ENCODE measurements at regions not wholly inside any gene's neighbourhood (a gene's known extent, or its start where the extent isn't known, plus 50 kb on each side); places are given as distances from the start of the nearest gene placed in this dataset.
A peak's percentile ranks its signal among the peaks of the same experiment; 100 is the strongest.

DNA sequence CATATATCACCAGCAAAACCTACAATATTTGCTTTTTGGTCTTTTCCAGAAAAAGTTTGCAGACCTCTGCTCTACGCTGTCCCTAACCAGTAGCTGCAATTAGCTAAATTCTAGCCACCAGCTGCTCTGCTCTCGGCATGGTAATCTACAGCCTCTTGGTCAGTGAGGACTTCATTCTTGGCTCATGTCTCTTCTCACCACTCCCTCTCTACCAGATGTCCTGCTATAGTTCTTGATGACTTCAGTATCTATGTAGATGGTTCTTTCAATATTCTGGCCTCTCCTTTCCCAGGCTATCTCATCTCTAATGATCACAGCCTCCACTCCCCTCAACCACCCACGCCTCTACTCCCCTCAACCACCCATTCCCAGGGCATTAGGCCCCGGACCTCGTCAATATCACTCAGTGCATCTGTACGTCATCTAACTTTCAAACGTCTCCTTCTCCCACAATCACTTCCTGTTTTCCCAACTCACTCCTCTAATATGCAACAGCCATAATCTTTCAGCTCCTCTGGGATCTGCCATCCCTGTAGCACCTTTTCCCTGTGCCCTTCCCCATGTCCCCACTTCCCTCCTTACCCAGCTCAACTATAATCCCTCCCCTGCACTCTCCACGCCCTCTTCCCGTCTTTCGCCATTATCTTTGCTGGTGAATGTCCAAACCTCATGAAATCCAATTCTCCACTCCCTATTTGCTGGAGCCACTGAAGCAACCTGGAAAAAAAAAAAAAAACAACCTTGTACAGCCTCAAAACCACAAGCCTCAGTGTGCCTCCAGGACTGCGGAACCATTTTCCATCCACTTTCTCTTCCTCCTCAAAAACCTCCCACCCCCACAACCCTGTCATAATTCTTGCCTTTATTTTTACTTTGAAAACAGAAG is 429.4 kb upstream of the PROK2 start:
- peaks cover 4% of the 10 kb centered on the region for H3K27me3 ChIP-seq (ENCODE audit: control insufficient read depth, insufficient read depth, low read length)
- no peaks in the 10 kb centered on the region for H3K9me3 ChIP-seq (replicated peaks; ENCODE audit: control insufficient read depth, low read depth, low read length)
- WGBS (ENCODE audit: insufficient coverage), result 76% methylated on average over 11 of the region's 11 CpGs
- peaks cover 10% of the 10 kb centered on the region for H3K4me1 ChIP-seq (ENCODE audit: control insufficient read depth, insufficient read depth, low read length)
- no peak overlapping the region for H3K4me3 ChIP-seq (ENCODE audit: low read length)
- no peak overlapping the region for H3K27ac ChIP-seq (ENCODE audit: low read length)
- peak; percentile 42 for DNase-seq
- no peaks in the 10 kb centered on the region for H3K36me3 ChIP-seq (ENCODE audit: control insufficient read depth, insufficient read depth, low read length)

DNA sequence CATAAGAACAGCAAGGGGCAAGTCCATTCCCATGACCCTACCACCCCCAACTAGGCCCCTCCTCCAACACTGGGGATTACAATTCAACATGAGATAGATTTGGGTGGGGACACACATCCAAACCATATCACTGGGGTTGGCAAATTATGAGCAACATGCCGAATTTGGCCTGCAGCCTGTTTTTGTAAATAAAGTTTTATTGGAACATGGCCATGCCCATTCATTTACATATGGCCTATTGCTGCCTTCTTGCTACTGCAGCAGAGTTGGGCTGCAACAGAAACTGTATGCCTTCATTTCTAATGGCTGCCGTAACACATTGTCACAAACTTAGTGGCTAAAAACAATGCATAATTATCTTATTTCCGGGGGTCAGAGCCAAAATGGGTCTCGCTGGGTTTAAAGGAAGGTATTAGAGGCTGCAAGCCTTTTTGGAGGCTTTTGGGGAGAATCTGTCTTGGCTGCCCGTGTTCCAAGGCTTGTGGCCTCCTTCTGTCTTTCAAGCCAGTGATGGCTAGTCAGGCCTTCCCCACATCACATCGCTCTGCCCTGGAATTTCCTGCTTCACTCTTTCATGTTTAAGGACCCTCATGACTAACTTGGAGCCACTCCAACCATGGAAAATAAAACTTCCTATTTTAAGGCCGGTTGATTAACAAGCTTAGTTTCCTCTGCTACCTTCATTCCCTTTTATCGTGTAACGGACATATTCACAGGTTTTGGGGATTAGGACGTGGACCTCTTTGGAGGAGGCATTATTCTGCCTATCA is 428.5 kb upstream of the PROK2 start:
- peaks cover 10% of the 10 kb centered on the region for H3K4me1 ChIP-seq (ENCODE audit: control insufficient read depth, insufficient read depth, low read length)
- H3K27me3 ChIP-seq (ENCODE audit: control insufficient read depth, insufficient read depth, low read length), result peaks cover 2% of the 10 kb centered on the region
- H3K27ac ChIP-seq (ENCODE audit: low read length), result peak overlapping the region; percentile 31
- WGBS (ENCODE audit: insufficient coverage), result 53% methylated on average over 3 of the region's 10 CpGs
- no peak overlapping the region for H3K4me3 ChIP-seq (ENCODE audit: low read length)
- no peaks in the 10 kb centered on the region for H3K36me3 ChIP-seq (ENCODE audit: control insufficient read depth, insufficient read depth, low read length)
- H3K9me3 ChIP-seq (replicated peaks; ENCODE audit: control insufficient read depth, low read depth, low read length), result no peaks in the 10 kb centered on the region
- DNase-seq, result peak; percentile 26

DNA sequence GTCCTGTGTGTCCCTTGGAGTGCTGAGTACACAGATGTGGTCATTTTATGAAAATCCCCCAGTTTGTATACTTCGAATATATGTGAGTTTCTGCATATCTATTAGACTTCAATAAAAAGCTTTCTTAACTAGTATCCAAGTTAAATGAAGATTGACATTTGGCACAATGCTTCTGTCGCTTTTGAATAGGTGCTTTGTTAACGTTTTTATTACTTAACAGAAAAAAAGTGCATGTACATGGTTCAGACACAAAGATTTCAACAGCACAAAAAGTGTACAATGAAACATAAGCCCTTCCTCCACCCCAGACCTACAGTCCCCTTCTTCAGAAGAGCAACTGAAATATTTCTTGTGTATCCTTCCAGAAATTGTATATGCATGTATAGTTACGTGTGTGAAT is 427.4 kb upstream of the PROK2 start:
- H3K9me3 ChIP-seq (replicated peaks; ENCODE audit: control insufficient read depth, low read depth, low read length), result no peaks in the 10 kb centered on the region
- H3K36me3 ChIP-seq (ENCODE audit: control insufficient read depth, insufficient read depth, low read length), result no peaks in the 10 kb centered on the region
- no peak overlapping the region for H3K27ac ChIP-seq (ENCODE audit: low read length)
- no peak overlapping the region for H3K4me3 ChIP-seq (ENCODE audit: low read length)
- no peak for DNase-seq
- peaks cover 2% of the 10 kb centered on the region for H3K27me3 ChIP-seq (ENCODE audit: control insufficient read depth, insufficient read depth, low read length)
- peaks cover 10% of the 10 kb centered on the region for H3K4me1 ChIP-seq (ENCODE audit: control insufficient read depth, insufficient read depth, low read length)
- no CpG with 5 or more reads among the region's 4 CpGs for WGBS (ENCODE audit: insufficient coverage)

DNA sequence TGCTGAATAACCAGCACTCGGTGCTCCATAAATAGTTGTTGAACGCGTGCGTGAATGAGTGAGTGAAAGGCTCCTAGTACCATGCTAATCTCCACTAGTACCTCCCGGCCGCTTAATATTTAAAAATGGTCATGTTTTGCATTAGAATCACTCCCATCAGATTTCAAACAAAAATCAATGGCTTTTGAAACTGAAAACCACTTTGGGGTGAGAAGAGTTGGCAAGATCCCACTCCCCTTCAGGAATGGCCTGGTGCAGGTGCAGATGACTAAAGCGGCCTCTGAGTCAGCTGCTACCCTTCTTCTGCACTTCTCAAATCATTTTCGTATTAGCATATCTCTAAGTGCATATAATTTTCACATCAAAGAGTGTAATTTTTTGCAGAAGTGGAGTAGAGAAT is 425.3 kb upstream of the PROK2 start:
- no peaks in the 10 kb centered on the region for H3K9me3 ChIP-seq (replicated peaks; ENCODE audit: control insufficient read depth, low read depth, low read length)
- DNase-seq, result no peak
- no peaks in the 10 kb centered on the region for H3K27me3 ChIP-seq (ENCODE audit: control insufficient read depth, insufficient read depth, low read length)
- H3K4me1 ChIP-seq (ENCODE audit: control insufficient read depth, insufficient read depth, low read length), result peaks cover 10% of the 10 kb centered on the region
- no peak overlapping the region for H3K4me3 ChIP-seq (ENCODE audit: low read length)
- H3K36me3 ChIP-seq (ENCODE audit: control insufficient read depth, insufficient read depth, low read length), result no peaks in the 10 kb centered on the region
- H3K27ac ChIP-seq (ENCODE audit: low read length), result no peak overlapping the region
- 50% methylated on average over 1 of the region's 8 CpGs for WGBS (ENCODE audit: insufficient coverage)

DNA sequence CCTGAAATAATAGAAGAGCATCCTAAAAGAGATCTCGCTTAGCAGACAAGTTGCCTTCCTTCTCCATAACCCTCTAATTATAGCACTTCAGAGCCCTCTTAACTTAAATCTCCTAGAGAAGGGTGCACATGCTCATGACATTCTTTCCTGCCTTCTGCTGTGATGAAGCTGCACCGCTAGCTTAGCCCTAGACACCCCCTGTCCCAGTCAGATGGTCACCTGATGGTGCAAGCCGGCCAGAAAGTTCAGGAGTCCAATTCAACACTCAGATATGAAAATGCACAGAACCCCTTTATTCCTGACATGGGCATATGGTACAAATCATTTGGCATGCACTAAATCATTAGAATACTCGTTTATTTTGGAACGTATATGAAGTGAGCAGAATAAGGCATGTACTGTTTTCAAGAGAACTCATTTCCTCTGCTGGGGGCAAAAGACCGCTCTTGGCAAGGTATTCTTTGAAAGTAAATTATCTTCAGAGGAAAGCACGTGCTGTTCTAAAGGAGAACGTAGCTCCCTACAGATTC is 420.4 kb upstream of the PROK2 start:
- peaks cover 13% of the 10 kb centered on the region for H3K27me3 ChIP-seq (ENCODE audit: control insufficient read depth, insufficient read depth, low read length)
- no peaks in the 10 kb centered on the region for H3K4me1 ChIP-seq (ENCODE audit: control insufficient read depth, insufficient read depth, low read length)
- no peak overlapping the region for H3K27ac ChIP-seq (ENCODE audit: low read length)
- DNase-seq, result no peak
- H3K36me3 ChIP-seq (ENCODE audit: control insufficient read depth, insufficient read depth, low read length), result no peaks in the 10 kb centered on the region
- peaks cover 8% of the 10 kb centered on the region for H3K9me3 ChIP-seq (replicated peaks; ENCODE audit: control insufficient read depth, low read depth, low read length)
- WGBS (ENCODE audit: insufficient coverage), result 51% methylated on average over 4 of the region's 8 CpGs
- H3K4me3 ChIP-seq (ENCODE audit: low read length), result no peak overlapping the region

DNA sequence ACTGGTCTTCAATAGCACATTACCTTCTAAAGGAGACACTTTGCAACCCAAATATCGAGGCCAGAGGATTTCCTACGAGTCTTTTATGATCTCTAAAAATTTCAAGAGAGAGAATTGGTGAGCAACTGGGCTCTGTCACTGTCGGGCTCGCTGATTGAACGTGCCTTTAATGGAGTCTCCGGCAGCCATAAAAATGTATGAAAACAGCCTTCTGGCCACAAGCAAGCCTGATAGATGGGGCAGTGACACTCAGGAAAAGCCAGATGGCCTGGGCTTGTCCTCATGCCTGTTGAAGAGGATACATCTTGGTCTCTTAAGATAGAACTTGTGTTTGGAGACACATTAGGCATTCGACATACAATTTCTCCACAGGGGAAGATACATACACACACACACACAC is 419.5 kb upstream of the PROK2 start:
- H3K4me1 ChIP-seq (ENCODE audit: control insufficient read depth, insufficient read depth, low read length), result no peaks in the 10 kb centered on the region
- peaks cover 13% of the 10 kb centered on the region for H3K27me3 ChIP-seq (ENCODE audit: control insufficient read depth, insufficient read depth, low read length)
- H3K9me3 ChIP-seq (replicated peaks; ENCODE audit: control insufficient read depth, low read depth, low read length), result peaks cover 9% of the 10 kb centered on the region
- no peak overlapping the region for H3K27ac ChIP-seq (ENCODE audit: low read length)
- no peak overlapping the region for H3K4me3 ChIP-seq (ENCODE audit: low read length)
- no peak for DNase-seq
- no peaks in the 10 kb centered on the region for H3K36me3 ChIP-seq (ENCODE audit: control insufficient read depth, insufficient read depth, low read length)
- 53% methylated on average over 6 of the region's 7 CpGs for WGBS (ENCODE audit: insufficient coverage)

DNA sequence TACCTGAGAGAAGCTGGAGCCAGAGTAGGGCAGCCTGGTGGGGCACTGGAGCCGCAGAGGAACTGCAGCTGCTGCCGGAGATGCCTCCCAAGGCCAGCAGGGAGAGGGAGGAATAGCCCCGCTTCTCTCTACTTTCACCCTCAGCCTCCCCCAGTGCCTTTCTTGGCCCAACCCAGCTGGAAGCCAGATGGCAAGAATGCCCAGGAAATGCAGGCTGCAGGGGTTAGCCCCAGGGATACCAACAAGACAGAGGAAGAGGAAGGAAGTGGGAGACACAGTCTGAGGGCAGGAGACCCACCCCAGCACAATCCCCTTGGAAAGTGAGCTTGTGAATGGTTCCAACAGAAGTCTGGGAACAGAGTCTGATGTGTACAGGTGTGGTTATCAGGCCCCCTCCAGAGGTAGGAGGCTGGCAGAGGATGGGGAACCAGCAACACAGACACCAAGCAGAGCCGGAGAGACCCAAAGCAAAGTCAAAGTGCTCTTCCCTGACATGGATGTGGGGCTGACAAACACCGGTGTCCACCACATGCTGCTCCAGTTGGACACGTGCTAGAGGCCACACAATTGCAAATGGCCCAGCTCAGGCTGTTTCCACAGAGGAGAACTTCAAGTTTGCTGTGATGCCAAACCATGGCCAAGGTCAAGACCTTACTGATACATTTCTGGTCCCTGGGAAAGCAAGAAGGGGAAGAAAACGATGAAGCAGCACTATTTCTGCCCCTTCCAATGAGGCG is 418.8 kb upstream of the PROK2 start:
- 65% methylated on average over 5 of the region's 8 CpGs for WGBS (ENCODE audit: insufficient coverage)
- Histone ChIP-seq H3K27me3 (ENCODE audit: control insufficient read depth, insufficient read depth, low read length) (peaks cover 13% of the 10 kb centered on the region), H3K36me3 (ENCODE audit: control insufficient read depth, insufficient read depth, low read length) (no peaks in the 10 kb centered on the region), H3K27ac (ENCODE audit: low read length) (no peak overlapping the region), H3K4me3 (ENCODE audit: low read length) (no peak overlapping the region), H3K9me3 (replicated peaks; ENCODE audit: control insufficient read depth, low read depth, low read length) (peaks cover 9% of the 10 kb centered on the region), H3K4me1 (ENCODE audit: control insufficient read depth, insufficient read depth, low read length) (no peaks in the 10 kb centered on the region)
- DNase-seq, result no peak

DNA sequence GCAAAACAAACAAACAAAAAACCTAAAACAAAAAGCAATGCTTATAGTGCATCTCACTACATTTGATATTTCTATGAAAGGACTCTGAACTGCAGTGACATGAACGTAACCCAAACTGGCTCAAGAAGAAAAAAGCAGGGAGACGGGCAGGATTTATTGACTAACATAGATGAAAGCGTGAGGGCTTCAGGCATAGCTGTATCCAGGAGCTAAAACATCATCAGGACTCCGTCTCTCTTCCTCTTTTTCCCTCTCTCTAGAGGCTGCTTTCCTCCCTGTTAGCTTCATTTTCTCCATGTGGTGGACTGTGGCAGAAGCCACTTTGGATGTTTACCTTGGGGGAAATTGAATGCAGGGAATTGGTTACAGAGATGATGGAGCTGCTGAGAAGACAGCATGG is 418.2 kb upstream of the PROK2 start:
- DNase-seq, result no peak
- no peaks in the 10 kb centered on the region for H3K36me3 ChIP-seq (ENCODE audit: control insufficient read depth, insufficient read depth, low read length)
- 88% methylated on average over 2 of the region's 4 CpGs for WGBS (ENCODE audit: insufficient coverage)
- no peaks in the 10 kb centered on the region for H3K4me1 ChIP-seq (ENCODE audit: control insufficient read depth, insufficient read depth, low read length)
- no peak overlapping the region for H3K27ac ChIP-seq (ENCODE audit: low read length)
- no peak overlapping the region for H3K4me3 ChIP-seq (ENCODE audit: low read length)
- peaks cover 9% of the 10 kb centered on the region for H3K9me3 ChIP-seq (replicated peaks; ENCODE audit: control insufficient read depth, low read depth, low read length)
- H3K27me3 ChIP-seq (ENCODE audit: control insufficient read depth, insufficient read depth, low read length), result peaks cover 13% of the 10 kb centered on the region

DNA sequence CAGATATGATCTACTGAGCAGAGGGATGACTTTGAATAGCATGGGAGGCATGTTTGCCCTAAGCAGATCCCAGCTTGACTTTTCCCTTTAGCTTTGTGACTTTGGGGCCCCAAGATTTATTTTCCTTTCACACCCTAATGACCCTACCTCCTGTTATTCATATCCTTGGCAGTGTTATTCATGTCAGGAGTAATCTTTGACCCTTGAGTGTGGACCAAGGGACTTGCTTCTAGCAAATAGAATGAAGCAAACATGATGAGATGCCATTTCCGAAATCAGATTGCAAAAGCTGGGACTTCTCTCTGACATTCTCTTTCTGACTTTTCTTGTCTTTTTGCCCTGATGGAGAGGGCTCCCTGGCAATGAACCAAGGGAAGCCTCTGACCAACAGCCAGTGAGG is 415.4 kb upstream of the PROK2 start:
- Histone ChIP-seq H3K27me3 (ENCODE audit: control insufficient read depth, insufficient read depth, low read length) (peaks cover 13% of the 10 kb centered on the region), H3K27ac (ENCODE audit: low read length) (no peak overlapping the region), H3K4me3 (ENCODE audit: low read length) (no peak overlapping the region), H3K36me3 (ENCODE audit: control insufficient read depth, insufficient read depth, low read length) (no peaks in the 10 kb centered on the region), H3K9me3 (replicated peaks; ENCODE audit: control insufficient read depth, low read depth, low read length) (peaks cover 9% of the 10 kb centered on the region), H3K4me1 (ENCODE audit: control insufficient read depth, insufficient read depth, low read length) (no peaks in the 10 kb centered on the region)
- 100% methylated on average over 1 of the region's 1 CpG for WGBS (ENCODE audit: insufficient coverage)
- no peak for DNase-seq

DNA sequence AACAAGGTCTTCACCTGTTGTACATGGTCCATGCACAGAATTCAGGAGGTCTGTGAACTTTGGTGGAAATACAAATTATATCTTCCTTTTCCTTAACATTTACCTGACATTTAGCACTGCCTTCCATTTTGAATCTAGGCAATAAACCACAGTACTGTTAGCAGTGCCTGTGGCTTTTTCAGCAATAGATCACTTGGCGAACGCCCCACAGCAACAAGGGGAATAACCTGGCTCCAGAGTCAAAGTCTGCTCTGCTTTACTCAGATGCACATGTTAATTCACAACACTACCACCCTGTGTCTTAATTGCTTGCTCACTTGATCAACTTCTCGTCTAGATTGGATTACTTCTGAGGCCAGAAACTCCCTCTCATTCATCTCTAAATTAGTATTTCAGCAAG is 414.6 kb upstream of the PROK2 start:
- Histone ChIP-seq H3K9me3 (replicated peaks; ENCODE audit: control insufficient read depth, low read depth, low read length) (peaks cover 9% of the 10 kb centered on the region), H3K4me1 (ENCODE audit: control insufficient read depth, insufficient read depth, low read length) (no peaks in the 10 kb centered on the region), H3K27me3 (ENCODE audit: control insufficient read depth, insufficient read depth, low read length) (peaks cover 13% of the 10 kb centered on the region), H3K27ac (ENCODE audit: low read length) (no peak overlapping the region), H3K36me3 (ENCODE audit: control insufficient read depth, insufficient read depth, low read length) (no peaks in the 10 kb centered on the region), H3K4me3 (ENCODE audit: low read length) (no peak overlapping the region)
- 89% methylated on average over 2 of the region's 3 CpGs for WGBS (ENCODE audit: insufficient coverage)
- no peak for DNase-seq

Data from muscle of leg (tissue), 3 donors.